ENCODE measurements at regions not wholly inside any gene's neighbourhood (a gene's known extent, or its start where the extent isn't known, plus 50 kb on each side); places are given as distances from the start of the nearest gene placed in this dataset.

- ATAC-seq = no peak
- H3K27ac ChIP-seq (ENCODE audit: low read length) = no peak overlapping the region
Measured at GRCh38 chr6:144644776-144645175, 359.6 kb downstream of the UTRN start.

GRCh38 chr6:144646093-144647056 lies 361.2 kb downstream of the UTRN start:
- no peaks in the 10 kb centered on the region for H3K36me3 ChIP-seq (ENCODE audit: low read depth, low read length)
- H3K4me2 ChIP-seq (ENCODE audit: low read length) = no peak overlapping the region
- no peaks in the 10 kb centered on the region for H4K20me1 ChIP-seq (ENCODE audit: low read length)
- DNase-seq (no peak), ATAC-seq (no peak)
- TF ChIP-seq EZH2 (IDR thresholded peaks at IDR 0.05; ENCODE audit: low read length, unreplicated experiment) (no peak), EZH2phosphoT487 (IDR thresholded peaks at IDR 0.05; ENCODE audit: borderline replicate concordance, low read length) (no peak), CTCF (conservative IDR thresholded peaks at IDR 0.05; ENCODE audit: low read depth, low read length) (no peak)
- no TSS peak for BruUV-seq (replicated peaks)
- no peaks in the 10 kb centered on the region for H3K27me3 ChIP-seq (ENCODE audit: low read length)
- H3K79me2 ChIP-seq (ENCODE audit: low read length) = no peaks in the 10 kb centered on the region
- no peak overlapping the region for H3K9ac ChIP-seq (ENCODE audit: low read length)
- intact Hi-C loops (cut with micrococcal nuclease) = loop anchor here (5.0 kb wide), 2 partner anchors 381 to 566 kb away; no protein-coding TSS in a partner anchor
- no peaks in the 10 kb centered on the region for H3F3A ChIP-seq (ENCODE audit: low read length, unreplicated experiment)
- peaks cover 9% of the 10 kb centered on the region; the same call in 1 of the 2 replicates for H3K4me1 ChIP-seq (ENCODE audit: insufficient read depth, low read length)
- ChIA-PET CTCF (no interaction called here), POLR2A (ENCODE audit: unreplicated experiment) (no interaction called here)
- no peaks in the 10 kb centered on the region for H3K9me2 ChIP-seq (replicated peaks; ENCODE audit: low read length)
- no peak overlapping the region for H3K27ac ChIP-seq (ENCODE audit: low read length)
- no peak overlapping the region for H3K4me3 ChIP-seq (ENCODE audit: low read length)
- H2AFZ ChIP-seq (ENCODE audit: low read length) = no peak overlapping the region
- H3K9me3 ChIP-seq (ENCODE audit: low read length) = no peaks in the 10 kb centered on the region

More at GRCh38 chr6:144644776-144645175, 359.6 kb downstream of the UTRN start:
- Histone ChIP-seq H3K4me1 (ENCODE audit: insufficient read depth, low read length) (peaks cover 9% of the 10 kb centered on the region; the same call in 1 of the 2 replicates), H2AFZ (ENCODE audit: low read length) (no peak overlapping the region), H3K4me2 (ENCODE audit: low read length) (no peak overlapping the region), H3K36me3 (ENCODE audit: low read depth, low read length) (no peaks in the 10 kb centered on the region), H3K79me2 (ENCODE audit: low read length) (no peaks in the 10 kb centered on the region), H3K9me3 (ENCODE audit: low read length) (no peaks in the 10 kb centered on the region), H3K9me2 (replicated peaks; ENCODE audit: low read length) (no peaks in the 10 kb centered on the region), H3F3A (ENCODE audit: low read length, unreplicated experiment) (no peaks in the 10 kb centered on the region), H3K4me3 (ENCODE audit: low read length) (no peak overlapping the region), H3K9ac (ENCODE audit: low read length) (no peak overlapping the region), H4K20me1 (ENCODE audit: low read length) (no peaks in the 10 kb centered on the region), H3K27me3 (ENCODE audit: low read length) (no peaks in the 10 kb centered on the region)
- TF ChIP-seq EZH2 (IDR thresholded peaks at IDR 0.05; ENCODE audit: low read length, unreplicated experiment) = no peak
- no peak for TF ChIP-seq CTCF (conservative IDR thresholded peaks at IDR 0.05; ENCODE audit: low read depth, low read length)
- no peak for TF ChIP-seq EZH2phosphoT487 (IDR thresholded peaks at IDR 0.05; ENCODE audit: borderline replicate concordance, low read length)
- BruUV-seq (replicated peaks) = no TSS peak
- CTCF ChIA-PET = no interaction called here
- DNase-seq = no peak
- POLR2A ChIA-PET (ENCODE audit: unreplicated experiment) = no interaction called here
- intact Hi-C loops (cut with micrococcal nuclease) = loop anchor here (5.0 kb wide), 2 partner anchors 383 to 568 kb away; no protein-coding TSS in a partner anchor

All from PC-3 (cell line).